Endothelial cell of umbilical vein (primary cell): ENCODE measurements at regions not wholly inside any gene's neighbourhood (a gene's known extent, or its start where the extent isn't known, plus 50 kb on each side); places are given as distances from the start of the nearest gene placed in this dataset.

Experiments used
- BruUV-seq: library from RNA; stranded (reverse); fragments of 400-500 nt; replicated peaks from 2 replicates; lab custom pipeline; 2021; lab: Mats Ljungman, UMichigan
- CTCF ChIA-PET: fragments of 300-600, 350-600 bp; sonication (Branson Sonifier 250); formaldehyde crosslinking; loops from one replicate; lab custom pipeline; 2021; ENCODE audit warnings: antibody characterized with exemption, inconsistent platforms; lab: Charles Lee
- POLR2A ChIA-PET: fragments of 300-600, 350-600 bp; sonication (Branson Sonifier 250); formaldehyde crosslinking; loops from one replicate; lab custom pipeline; 2021; ENCODE audit warnings: antibody characterized with exemption, inconsistent platforms; lab: Charles Lee
- DNase-seq: peaks from one replicate; pipeline ENCODE4 v3.0.0-alpha.2; 2011; ENCODE audit warnings: low read depth, low spot score
- FAIRE-seq: peaks from 2 replicates; lab custom pipeline; 2011; peaks lifted over from hg19 to GRCh38; lab: Jason Lieb, UNC
- H2AFZ ChIP-seq: 2 replicates; pipeline ENCODE4 v1.6.0; 2012; ENCODE audit warnings: low read depth, low read length, control low read depth, inconsistent platforms
- H3K27ac ChIP-seq: 2 replicates; pipeline ENCODE4 v1.5.1; 2011; ENCODE audit warnings: low read depth, mild to moderate bottlenecking, control low read depth, low read length, moderate library complexity; ENCODE audit not compliant: insufficient read depth
- H3K27me3 ChIP-seq, 2 experiments: 2 replicates each; pipeline versions ENCODE4 v1.6.0 to v1.6.1; 2011; ENCODE audit warnings: low read length in 2 of 2, mixed read lengths in 1 of 2; ENCODE audit not compliant: control insufficient read depth in 2 of 2, insufficient read depth in 2 of 2
- H3K36me3 ChIP-seq, 2 experiments: 2 replicates in 1 of 2; 3 replicates in 1 of 2; pipeline ENCODE4 v1.5.1; 2011; ENCODE audit warnings: low read length in 2 of 2, mild to moderate bottlenecking in 1 of 2, moderate library complexity in 1 of 2; ENCODE audit not compliant: control insufficient read depth in 2 of 2, insufficient read depth in 2 of 2; ENCODE audit errors: extremely low read depth in 1 of 2
- H3K4me1 ChIP-seq: 3 replicates; pipeline ENCODE4 v1.5.1; 2011; ENCODE audit warnings: mild to moderate bottlenecking, low read length; ENCODE audit not compliant: control insufficient read depth, insufficient read depth; ENCODE audit errors: extremely low read depth
- H3K4me2 ChIP-seq: 2 replicates; pipeline ENCODE4 v1.6.1; 2011; ENCODE audit warnings: low read length, control low read depth, mixed read lengths; ENCODE audit not compliant: insufficient read depth
- H3K4me3 ChIP-seq, 3 experiments: fragments of 200-600 bp in 1 of 3; sonication (generic), shearing (Covaris generic) in 1 of 3; replicated peaks in 1 of 3; 2 replicates each; pipeline ENCODE4 v1.5.1; 2011 to 2016; ENCODE audit warnings: control low read depth in 3 of 3, low read length in 3 of 3, mild to moderate bottlenecking in 2 of 3, inconsistent platforms in 1 of 3, low read depth in 1 of 3, moderate library complexity in 1 of 3; ENCODE audit not compliant: insufficient read depth in 1 of 3
- H3K79me2 ChIP-seq: 2 replicates; pipeline ENCODE4 v1.6.0; 2012; ENCODE audit warnings: low read length, inconsistent platforms; ENCODE audit not compliant: control insufficient read depth, insufficient read depth
- H3K9ac ChIP-seq: replicated peaks from 2 replicates; pipeline ENCODE3; 2011; ENCODE audit warnings: low read length, control low read depth; ENCODE audit not compliant: insufficient read depth; ENCODE audit errors: extremely low read depth
- H3K9me1 ChIP-seq: replicated peaks from 3 replicates; pipeline ENCODE4 v1.6.0; 2011; ENCODE audit warnings: mild to moderate bottlenecking, low read length; ENCODE audit not compliant: control insufficient read depth, insufficient read depth; ENCODE audit errors: extremely low read depth
- H3K9me3 ChIP-seq: replicated peaks from 2 replicates; pipeline ENCODE4 v1.5.1; 2012; ENCODE audit warnings: low read length, inconsistent platforms; ENCODE audit not compliant: control insufficient read depth, insufficient read depth
- H4K20me1 ChIP-seq: replicated peaks from 2 replicates; pipeline ENCODE3; 2011; ENCODE audit warnings: mild to moderate bottlenecking, low read length; ENCODE audit not compliant: control insufficient read depth, insufficient read depth; ENCODE audit errors: extremely low read depth
- EZH2 ChIP-seq: IDR thresholded peaks from 2 replicates; pipeline ENCODE4 v1.6.1; 2012; ENCODE audit warnings: borderline replicate concordance, low read depth, mild to moderate bottlenecking, moderate library complexity, low read length, inconsistent platforms; ENCODE audit not compliant: severe bottlenecking
- FOS ChIP-seq: IDR thresholded peaks from 2 replicates; pipeline ENCODE4 v1.6.1; 2011; ENCODE audit warnings: mild to moderate bottlenecking, low read length, moderate library complexity, borderline replicate concordance; ENCODE audit not compliant: insufficient read depth
- GATA2 ChIP-seq: IDR thresholded peaks from 2 replicates; pipeline ENCODE4 v1.7.0; 2011; ENCODE audit warnings: low read depth, mild to moderate bottlenecking, moderate library complexity, mixed read lengths, low read length; ENCODE audit not compliant: insufficient read length, insufficient read depth
- JUN ChIP-seq: IDR thresholded peaks from 2 replicates; pipeline ENCODE4 v1.6.1; 2011; ENCODE audit warnings: borderline replicate concordance, low read depth; ENCODE audit not compliant: insufficient read length, insufficient read depth
- MYC ChIP-seq: IDR thresholded peaks from one replicate; pipeline ENCODE4 v1.6.1; 2011; ENCODE audit warnings: mild to moderate bottlenecking, low read depth, low read length
- POLR2A ChIP-seq: IDR thresholded peaks from 2 replicates; pipeline ENCODE4 v1.6.1; 2012; ENCODE audit warnings: low read depth, mild to moderate bottlenecking, control low read depth, low read length
- POLR2AphosphoS5 ChIP-seq: IDR thresholded peaks from 2 replicates; pipeline ENCODE4 v1.6.1; 2012; ENCODE audit warnings: low read depth, mild to moderate bottlenecking, control low read depth, low read length, moderate library complexity; ENCODE audit not compliant: insufficient read depth
- dilution Hi-C: fragments of 300-500 bp; cut with MboI; formaldehyde crosslinking; loops from one replicate; pipeline ENCODE4 v1.15.0; 2019; ENCODE audit warnings: low sequenced_read_pairs; ENCODE audit not compliant: extremely low pct_ligation_motif_present
- intact Hi-C: fragments of 100-400 bp; cut with micrococcal nuclease; formaldehyde crosslinking; loops from one replicate; pipeline ENCODE4 v1.10.0; 2022
- TF ChIP-seq, protein P1 (sequence below): IDR thresholded peaks from 2 replicates; pipeline ENCODE4 v1.6.1; 2011; ENCODE audit not compliant: insufficient read depth, insufficient read length
- TF ChIP-seq, protein P2 (sequence below), 2 donors: IDR thresholded peaks; 1 replicate in 1 of 2; 2 replicates in 1 of 2; pipeline ENCODE4 v1.5.1; 2011; ENCODE audit warnings: low read length in 2 of 2, mild to moderate bottlenecking in 2 of 2, moderate library complexity in 2 of 2, control low read depth in 1 of 2, inconsistent platforms in 1 of 2, low read depth in 1 of 2; ENCODE audit not compliant: insufficient read depth in 1 of 2; ENCODE audit errors: extremely low read depth in 1 of 2

DNA sequence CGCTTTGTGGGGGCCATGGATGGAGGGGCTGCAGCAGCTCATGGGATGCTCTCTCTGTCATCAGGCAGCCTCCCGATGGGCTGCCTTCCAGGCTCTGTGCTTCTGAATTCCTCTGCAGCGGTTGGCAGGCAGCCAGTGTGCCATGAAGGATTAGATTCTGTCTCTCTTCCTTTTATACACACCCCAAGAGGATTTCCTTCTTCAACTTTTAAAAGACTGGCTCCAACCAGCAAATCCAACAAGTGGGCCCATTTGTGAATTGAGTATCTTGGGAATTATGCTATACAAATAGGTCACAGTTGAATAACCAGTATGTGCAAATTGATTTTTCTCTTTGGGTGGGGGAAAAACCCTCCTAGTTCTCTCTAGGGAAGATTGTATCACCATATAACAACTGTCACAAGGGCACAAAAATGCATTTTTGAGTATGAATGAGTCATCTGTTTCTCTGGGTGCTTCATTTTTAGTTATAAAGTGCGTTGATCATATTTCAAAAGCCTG lies 96.8 kb upstream of the FAT1 start:
- DNase-seq (peak; percentile 68), FAIRE-seq (peak; percentile 26)
- dilution Hi-C loops = no loop called here
- Histone ChIP-seq H3K4me3 (no peak overlapping the region), H3K27ac (no peak overlapping the region), H3K4me1 (peaks cover 2% of the 10 kb centered on the region), H3K9me3 (no peaks in the 10 kb centered on the region), H3K4me2 (no peak overlapping the region), H3K27me3 (no peaks in the 10 kb centered on the region), H2AFZ (no peak overlapping the region), H3K9ac (no peak overlapping the region), H4K20me1 (no peaks in the 10 kb centered on the region), H3K36me3 (no peaks in the 10 kb centered on the region), H3K79me2 (no peaks in the 10 kb centered on the region), H3K9me1 (no peaks in the 10 kb centered on the region)
- CTCF ChIA-PET = no interaction called here
- POLR2A ChIA-PET = no interaction called here
- BruUV-seq = no TSS peak
- TF ChIP-seq POLR2AphosphoS5 = no peak
- intact Hi-C loops = no loop called here

DNA sequence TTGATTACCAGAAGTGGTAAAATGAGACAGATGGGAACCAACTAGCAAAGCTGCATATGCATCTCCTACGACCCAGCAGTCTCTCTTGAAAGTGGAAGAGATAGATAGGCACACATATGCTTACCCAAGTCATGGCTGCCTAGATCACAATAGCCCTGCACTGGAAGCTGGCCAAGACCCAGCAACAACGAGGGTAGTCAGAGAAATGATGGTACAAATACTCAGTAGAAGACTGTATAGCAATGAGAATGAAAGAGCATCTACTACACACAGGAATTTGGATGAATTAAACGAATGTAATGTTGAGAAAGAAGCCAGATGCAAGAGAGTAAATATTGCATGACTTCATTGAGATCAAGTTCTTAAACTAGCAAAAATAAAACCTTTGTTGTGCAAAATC lies 100.3 kb upstream of the FAT1 start:
- POLR2A ChIA-PET = no interaction called here

More for the DNA sequence above, 100.3 kb upstream of the FAT1 start:
- no peak for DNase-seq
- no peak for FAIRE-seq
- Histone ChIP-seq H3K9me3 (no peaks in the 10 kb centered on the region), H3K9ac (no peak overlapping the region), H4K20me1 (no peaks in the 10 kb centered on the region), H3K9me1 (no peaks in the 10 kb centered on the region), H3K36me3 (no peaks in the 10 kb centered on the region), H3K79me2 (no peaks in the 10 kb centered on the region), H3K4me1 (peaks cover 3% of the 10 kb centered on the region), H3K4me3 (no peak overlapping the region), H2AFZ (no peak overlapping the region), H3K27ac (no peak overlapping the region), H3K4me2 (no peak overlapping the region), H3K27me3 (no peaks in the 10 kb centered on the region)
- CTCF ChIA-PET = no interaction called here
- TF ChIP-seq POLR2A = no peak
- no peak for TF ChIP-seq JUN
- no peak for TF ChIP-seq GATA2
- TF ChIP-seq EZH2 = no peak
- no peak for TF ChIP-seq MYC
- no peak for TF ChIP-seq POLR2AphosphoS5
- no peak for TF ChIP-seq FOS
- TF ChIP-seq, protein P1, sequence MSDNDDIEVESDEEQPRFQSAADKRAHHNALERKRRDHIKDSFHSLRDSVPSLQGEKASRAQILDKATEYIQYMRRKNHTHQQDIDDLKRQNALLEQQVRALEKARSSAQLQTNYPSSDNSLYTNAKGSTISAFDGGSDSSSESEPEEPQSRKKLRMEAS = no peak
- TF ChIP-seq, protein P2, sequence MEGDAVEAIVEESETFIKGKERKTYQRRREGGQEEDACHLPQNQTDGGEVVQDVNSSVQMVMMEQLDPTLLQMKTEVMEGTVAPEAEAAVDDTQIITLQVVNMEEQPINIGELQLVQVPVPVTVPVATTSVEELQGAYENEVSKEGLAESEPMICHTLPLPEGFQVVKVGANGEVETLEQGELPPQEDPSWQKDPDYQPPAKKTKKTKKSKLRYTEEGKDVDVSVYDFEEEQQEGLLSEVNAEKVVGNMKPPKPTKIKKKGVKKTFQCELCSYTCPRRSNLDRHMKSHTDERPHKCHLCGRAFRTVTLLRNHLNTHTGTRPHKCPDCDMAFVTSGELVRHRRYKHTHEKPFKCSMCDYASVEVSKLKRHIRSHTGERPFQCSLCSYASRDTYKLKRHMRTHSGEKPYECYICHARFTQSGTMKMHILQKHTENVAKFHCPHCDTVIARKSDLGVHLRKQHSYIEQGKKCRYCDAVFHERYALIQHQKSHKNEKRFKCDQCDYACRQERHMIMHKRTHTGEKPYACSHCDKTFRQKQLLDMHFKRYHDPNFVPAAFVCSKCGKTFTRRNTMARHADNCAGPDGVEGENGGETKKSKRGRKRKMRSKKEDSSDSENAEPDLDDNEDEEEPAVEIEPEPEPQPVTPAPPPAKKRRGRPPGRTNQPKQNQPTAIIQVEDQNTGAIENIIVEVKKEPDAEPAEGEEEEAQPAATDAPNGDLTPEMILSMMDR (IDR thresholded peaks at IDR 0.05; ENCODE audit: extremely low read depth in 1 of 2, insufficient read depth in 1 of 2, low read depth in 1 of 2, low read length in 2 of 2) = no peak
- dilution Hi-C loops = no loop called here
- no TSS peak for BruUV-seq
- intact Hi-C loops = no loop called here
